ENCODE measurements at regions not wholly inside any gene's neighbourhood (a gene's known extent, or its start where the extent isn't known, plus 50 kb on each side); places are given as distances from the start of the nearest gene placed in this dataset.

- CTCF ChIA-PET = no interaction called here
- POLR2A ChIA-PET = no interaction called here
- no peak for DNase-seq (ENCODE audit: extremely low spot score)
- TF ChIP-seq FOXK2 (IDR thresholded peaks at IDR 0.05) = no peak
- TF ChIP-seq SUZ12 (IDR thresholded peaks at IDR 0.05) = no peak
- no peak for TF ChIP-seq ELF4 (IDR thresholded peaks at IDR 0.05)
- no peak for TF ChIP-seq ARNT (IDR thresholded peaks at IDR 0.05)
- TF ChIP-seq BHLHE40 (IDR thresholded peaks at IDR 0.05; ENCODE audit: borderline replicate concordance) = no peak
- no peak for TF ChIP-seq SP1 (IDR thresholded peaks at IDR 0.05)
- no peak for TF ChIP-seq PKNOX1 (IDR thresholded peaks at IDR 0.05)
- TF ChIP-seq CTBP1 (IDR thresholded peaks at IDR 0.05; ENCODE audit: borderline replicate concordance) = no peak
- no peak for TF ChIP-seq ZNF384 (IDR thresholded peaks at IDR 0.05)
- TF ChIP-seq TARDBP (IDR thresholded peaks at IDR 0.05) = no peak
- no peak for TF ChIP-seq L3MBTL2 (conservative IDR thresholded peaks at IDR 0.05)
Measured at GRCh38 chr12:115097416-115097815, 413.4 kb upstream of the TBX3 start.

GRCh38 chr12:115096588-115097397, 412.8 kb upstream of the TBX3 start:
- TF ChIP-seq HDGF (IDR thresholded peaks at IDR 0.05; ENCODE audit: borderline replicate concordance) (no peak), L3MBTL2 (conservative IDR thresholded peaks at IDR 0.05) (no peak), FOXM1 (IDR thresholded peaks at IDR 0.05; ENCODE audit: borderline replicate concordance) (no peak), FOXA1 (IDR thresholded peaks at IDR 0.05) (no peak), SUZ12 (IDR thresholded peaks at IDR 0.05) (no peak), PKNOX1 (IDR thresholded peaks at IDR 0.05) (no peak), TARDBP (IDR thresholded peaks at IDR 0.05) (no peak), SP1 (IDR thresholded peaks at IDR 0.05) (no peak)
- CTCF ChIA-PET = no interaction called here
- DNase-seq (ENCODE audit: extremely low spot score) = no peak
- POLR2A ChIA-PET = no interaction called here

- POLR2A ChIA-PET = no interaction called here
- TF ChIP-seq ZNF384 (IDR thresholded peaks at IDR 0.05) = no peak
- no peak for TF ChIP-seq L3MBTL2 (conservative IDR thresholded peaks at IDR 0.05)
- TF ChIP-seq FOXK2 (IDR thresholded peaks at IDR 0.05) = no peak
- no peak for TF ChIP-seq LEF1 (IDR thresholded peaks at IDR 0.05; ENCODE audit: borderline replicate concordance)
- TF ChIP-seq ARNT (IDR thresholded peaks at IDR 0.05) = no peak
- TF ChIP-seq SUZ12 (IDR thresholded peaks at IDR 0.05) = no peak
- no peak for TF ChIP-seq PKNOX1 (IDR thresholded peaks at IDR 0.05)
- no peak for TF ChIP-seq NFRKB (IDR thresholded peaks at IDR 0.05)
- no peak for TF ChIP-seq SP1 (IDR thresholded peaks at IDR 0.05)
- TF ChIP-seq TARDBP (IDR thresholded peaks at IDR 0.05) = no peak
- no peak for TF ChIP-seq FOXA1 (IDR thresholded peaks at IDR 0.05)
- no peak for TF ChIP-seq ELF4 (IDR thresholded peaks at IDR 0.05)
- no peak for TF ChIP-seq HDGF (IDR thresholded peaks at IDR 0.05; ENCODE audit: borderline replicate concordance)
- no peak for TF ChIP-seq BHLHE40 (IDR thresholded peaks at IDR 0.05; ENCODE audit: borderline replicate concordance)
- TF ChIP-seq CTBP1 (IDR thresholded peaks at IDR 0.05; ENCODE audit: borderline replicate concordance) = no peak
- no peak for TF ChIP-seq FOXM1 (IDR thresholded peaks at IDR 0.05; ENCODE audit: borderline replicate concordance)
- CTCF ChIA-PET = no interaction called here
- DNase-seq (ENCODE audit: extremely low spot score) = no peak
Measured at GRCh38 chr12:115095073-115095748, 411.2 kb upstream of the TBX3 start.

- no peak for DNase-seq (ENCODE audit: extremely low spot score)
- POLR2A ChIA-PET = no interaction called here
- CTCF ChIA-PET = no interaction called here
- no peak for TF ChIP-seq ZNF384 (IDR thresholded peaks at IDR 0.05)
- TF ChIP-seq ARNT (IDR thresholded peaks at IDR 0.05) = no peak
- TF ChIP-seq FOXK2 (IDR thresholded peaks at IDR 0.05) = no peak
- no peak for TF ChIP-seq HDGF (IDR thresholded peaks at IDR 0.05; ENCODE audit: borderline replicate concordance)
Measured at GRCh38 chr12:115094163-115094816, 410.3 kb upstream of the TBX3 start.

GRCh38 chr12:115093261-115093660, 409.3 kb upstream of the TBX3 start:
- ChIA-PET CTCF (no interaction called here), POLR2A (no interaction called here)
- no peak for DNase-seq (ENCODE audit: extremely low spot score)
- TF ChIP-seq LEF1 (IDR thresholded peaks at IDR 0.05; ENCODE audit: borderline replicate concordance) (no peak), BHLHE40 (IDR thresholded peaks at IDR 0.05; ENCODE audit: borderline replicate concordance) (no peak)

GRCh38 chr12:115090783-115091182, 406.8 kb upstream of the TBX3 start:
- TF ChIP-seq FOXA1 (IDR thresholded peaks at IDR 0.05) (no peak), FOXM1 (IDR thresholded peaks at IDR 0.05; ENCODE audit: borderline replicate concordance) (no peak), HDGF (IDR thresholded peaks at IDR 0.05; ENCODE audit: borderline replicate concordance) (no peak), ARNT (IDR thresholded peaks at IDR 0.05) (no peak), L3MBTL2 (conservative IDR thresholded peaks at IDR 0.05) (no peak), PKNOX1 (IDR thresholded peaks at IDR 0.05) (no peak), LEF1 (IDR thresholded peaks at IDR 0.05; ENCODE audit: borderline replicate concordance) (no peak)
- CTCF ChIA-PET = no interaction called here
- POLR2A ChIA-PET = no interaction called here
- DNase-seq (ENCODE audit: extremely low spot score) = no peak
